ENCODE measurements at regions not wholly inside any gene's neighbourhood (a gene's known extent, or its start where the extent isn't known, plus 50 kb on each side); places are given as distances from the start of the nearest gene placed in this dataset.
A peak's percentile ranks its signal among the peaks of the same experiment; 100 is the strongest.

DNA sequence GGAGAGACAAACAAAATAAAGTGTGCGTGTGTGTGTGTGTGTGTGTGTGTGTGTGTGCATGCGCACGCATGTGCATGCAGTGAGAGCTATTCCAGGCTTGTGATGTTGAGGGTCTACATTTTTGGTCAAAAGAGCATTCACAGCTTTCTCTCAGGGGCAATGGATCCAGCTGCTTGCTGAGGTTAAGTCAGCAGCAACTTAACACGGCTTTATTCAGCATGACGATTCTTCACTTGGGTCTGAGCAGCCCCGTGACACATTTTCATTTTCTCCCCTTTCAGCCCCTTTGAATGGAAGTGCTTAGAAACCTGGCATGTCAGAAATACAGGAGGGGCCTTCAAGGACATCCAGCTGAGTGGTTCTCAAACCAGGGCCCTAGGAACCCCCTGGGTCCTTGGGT, 66.4 kb upstream of the MED9 start:
- peaks cover 0 to 3% (median 0%) of the 10 kb centered on the region in 7 donors for H3K9me3 Mint-ChIP-seq
- H3K27ac Mint-ChIP-seq, result no peak overlapping the region
- H3K36me3 Mint-ChIP-seq, result peaks cover 0 to 8% of the 10 kb centered on the region in 2 donors
- DNase-seq (no peak), ATAC-seq (ENCODE audit: low read depth in 2 of 2) (no peak)
- peaks cover 8 to 24% (median 11%) of the 10 kb centered on the region in 3 donors for H3K27me3 Mint-ChIP-seq
- peaks cover 20 to 50% (median 21%) of the 10 kb centered on the region in 3 donors for H3K4me1 Mint-ChIP-seq
- no peak overlapping the region for H3K4me3 Mint-ChIP-seq

DNA sequence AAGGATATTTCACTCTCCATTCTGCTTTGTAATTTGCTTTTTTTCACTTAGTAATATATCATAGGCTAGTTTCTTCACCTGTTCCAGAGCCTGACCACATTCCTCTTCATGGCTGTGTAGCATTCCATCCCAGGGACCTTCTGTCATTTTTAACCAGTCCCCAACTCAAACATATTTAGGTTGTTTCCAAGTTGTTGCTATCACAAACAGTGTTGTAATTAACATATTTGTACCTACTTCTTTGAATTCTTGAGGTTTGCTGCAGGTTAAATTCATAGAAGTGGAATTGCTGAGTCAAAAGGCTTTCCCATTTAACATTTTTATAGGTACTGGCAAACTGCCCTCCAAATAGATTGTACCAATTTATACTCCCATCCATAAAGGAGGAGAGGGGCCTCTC, 65.1 kb upstream of the MED9 start:
- Mint-ChIP-seq H3K27ac (no peak overlapping the region), H3K4me1 (peaks cover 16 to 45% (median 25%) of the 10 kb centered on the region in 3 donors)

DNA sequence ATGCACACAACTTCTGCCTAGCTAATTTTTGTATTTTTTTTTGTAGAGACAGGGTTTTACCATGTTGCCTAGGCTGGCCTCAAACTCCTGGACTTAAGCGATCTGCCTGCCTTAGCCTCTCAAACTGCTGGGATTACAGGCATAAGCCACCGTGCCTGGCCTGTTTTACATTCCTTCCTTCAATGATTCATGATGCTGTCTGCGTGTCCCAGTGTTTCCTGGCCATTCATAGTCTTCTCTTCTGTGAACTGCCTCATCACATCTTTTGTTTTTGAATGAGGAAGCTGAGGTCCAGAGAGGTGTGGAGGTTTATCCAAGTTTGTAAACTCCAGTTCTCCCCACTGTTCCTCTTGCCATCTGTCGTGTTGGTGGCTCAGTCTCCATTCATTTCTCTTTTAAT, 64.5 kb upstream of the MED9 start:
- peaks cover 0 to 8% of the 10 kb centered on the region in 2 donors for H3K36me3 Mint-ChIP-seq
- H3K4me1 Mint-ChIP-seq, result peaks cover 15 to 42% (median 19%) of the 10 kb centered on the region in 3 donors
- ATAC-seq (ENCODE audit: low read depth in 2 of 2), result no peak
- H3K27me3 Mint-ChIP-seq, result peaks cover 8 to 24% (median 11%) of the 10 kb centered on the region in 3 donors
- no peak overlapping the region for H3K4me3 Mint-ChIP-seq
- H3K9me3 Mint-ChIP-seq, result peaks cover 0 to 3% (median 0%) of the 10 kb centered on the region in 7 donors
- H3K27ac Mint-ChIP-seq, result peak overlapping the region in 2 of 6 donors; percentile 25 to 81
- DNase-seq, result no peak

More for the DNA sequence above, 65.1 kb upstream of the MED9 start:
- DNase-seq, result no peak
- Mint-ChIP-seq H3K27me3 (peaks cover 8 to 24% (median 11%) of the 10 kb centered on the region in 3 donors), H3K36me3 (peaks cover 0 to 8% of the 10 kb centered on the region in 2 donors), H3K9me3 (peaks cover 0 to 3% (median 0%) of the 10 kb centered on the region in 7 donors), H3K4me3 (no peak overlapping the region)
- no peak for ATAC-seq (ENCODE audit: low read depth in 2 of 2)

DNA sequence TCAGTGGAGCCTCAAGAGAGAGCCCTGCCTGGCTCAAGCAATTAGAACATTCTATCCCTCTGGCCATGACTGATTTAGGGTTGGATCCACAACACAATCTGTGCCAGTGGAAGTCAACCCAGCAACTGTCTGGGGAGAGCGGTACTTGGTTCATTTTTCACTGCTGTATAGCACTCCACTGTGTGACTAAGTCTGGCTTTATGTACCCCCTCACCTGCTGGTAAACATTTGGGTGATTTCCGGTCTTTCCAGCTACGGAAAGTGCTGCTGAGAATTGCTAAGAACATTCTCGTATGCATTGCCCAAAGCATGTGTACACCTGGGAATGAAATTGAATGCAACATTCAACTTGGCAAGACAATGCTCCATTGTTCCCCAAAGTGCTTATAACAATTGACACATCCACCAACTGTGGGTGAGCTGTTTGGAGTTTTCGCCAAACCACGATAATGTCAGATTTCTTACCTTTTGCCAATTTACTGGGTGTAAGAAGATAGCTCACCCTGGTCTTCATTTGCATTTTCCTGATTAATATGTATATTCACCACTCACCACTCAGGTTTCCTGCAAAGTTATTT, 63.5 kb upstream of the MED9 start:
- DNase-seq, result no peak
- no peak overlapping the region for H3K4me3 Mint-ChIP-seq
- peak overlapping the region in 1 of 6 donors; percentile 24 for H3K27ac Mint-ChIP-seq
- peaks cover 8 to 24% (median 11%) of the 10 kb centered on the region in 3 donors for H3K27me3 Mint-ChIP-seq
- H3K4me1 Mint-ChIP-seq, result peaks cover 10 to 34% (median 13%) of the 10 kb centered on the region in 3 donors
- ATAC-seq (ENCODE audit: low read depth in 2 of 2), result no peak
- H3K36me3 Mint-ChIP-seq, result peaks cover 0 to 8% of the 10 kb centered on the region in 2 donors
- peaks cover 0 to 3% (median 0%) of the 10 kb centered on the region in 7 donors for H3K9me3 Mint-ChIP-seq

DNA sequence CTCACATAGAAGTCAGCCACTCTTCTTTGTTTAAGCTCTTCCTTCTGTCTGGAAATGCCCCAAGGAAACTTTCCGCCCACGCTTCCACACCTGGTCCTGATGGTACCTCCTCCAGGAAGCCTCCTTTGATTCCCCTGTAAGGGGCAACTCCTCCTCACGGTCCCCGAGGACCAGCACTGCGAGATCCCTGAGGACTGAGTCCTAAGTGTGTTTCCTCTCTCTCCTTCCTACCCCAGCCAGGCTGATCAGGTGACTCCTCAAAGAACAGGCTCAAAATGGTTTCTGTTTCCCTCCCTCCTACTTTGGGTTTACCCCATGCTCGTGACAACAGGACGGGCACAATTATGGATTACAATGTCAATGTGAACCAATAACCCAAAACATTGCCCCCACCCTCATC, 63.0 kb upstream of the MED9 start:
- DNase-seq (no peak), ATAC-seq (ENCODE audit: low read depth in 2 of 2) (no peak)
- peaks cover 0 to 3% (median 0%) of the 10 kb centered on the region in 7 donors for H3K9me3 Mint-ChIP-seq
- H3K27me3 Mint-ChIP-seq, result peaks cover 8 to 24% (median 11%) of the 10 kb centered on the region in 3 donors
- peaks cover 0 to 8% of the 10 kb centered on the region in 2 donors for H3K36me3 Mint-ChIP-seq
- H3K4me3 Mint-ChIP-seq, result no peak overlapping the region
- H3K4me1 Mint-ChIP-seq, result peaks cover 10 to 34% (median 10%) of the 10 kb centered on the region in 3 donors
- H3K27ac Mint-ChIP-seq, result peak overlapping the region in 3 of 6 donors; percentile 24 to 55 (median 41)

GRCh38 chr17:17414341-17414805, 62.4 kb upstream of the MED9 start:
- Mint-ChIP-seq H3K36me3 (peaks cover 0 to 8% of the 10 kb centered on the region in 2 donors), H3K27me3 (peaks cover 8 to 24% (median 11%) of the 10 kb centered on the region in 3 donors), H3K9me3 (peaks cover 0 to 3% (median 0%) of the 10 kb centered on the region in 7 donors), H3K4me3 (peak overlapping the region in 2 of 8 donors; percentile 15 to 34), H3K4me1 (peaks cover 10 to 34% (median 10%) of the 10 kb centered on the region in 3 donors), H3K27ac (peak overlapping the region in 2 of 6 donors; percentile 24 to 28)
- ATAC-seq (ENCODE audit: low read depth in 2 of 2) (no peak), DNase-seq (no peak)

DNA sequence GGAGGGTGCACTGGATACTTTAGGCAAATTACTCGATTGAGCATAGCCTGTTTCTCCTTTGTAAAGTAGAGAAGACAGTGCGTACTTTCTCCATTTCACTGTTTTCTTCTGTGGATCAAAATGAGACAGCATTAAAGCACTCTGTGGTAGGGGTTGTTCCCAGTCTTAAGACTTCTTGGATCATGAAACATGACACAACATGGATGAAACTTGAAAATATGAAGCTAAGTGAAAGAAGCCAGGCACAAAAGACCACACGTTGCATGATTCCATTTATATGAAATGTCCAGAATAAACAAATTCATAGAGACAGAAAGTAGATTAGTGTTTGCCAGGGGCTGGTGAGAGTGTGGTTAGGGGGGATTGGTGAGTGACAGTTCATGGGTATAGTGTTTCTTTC, 61.8 kb upstream of the MED9 start:
- H3K36me3 Mint-ChIP-seq, result peaks cover 0 to 13% of the 10 kb centered on the region in 2 donors
- DNase-seq, result no peak
- peaks cover 8 to 26% (median 11%) of the 10 kb centered on the region in 3 donors for H3K27me3 Mint-ChIP-seq
- ATAC-seq (ENCODE audit: low read depth in 2 of 2), result no peak
- H3K9me3 Mint-ChIP-seq, result peaks cover 0 to 7% (median 0%) of the 10 kb centered on the region in 7 donors
- H3K27ac Mint-ChIP-seq, result peak overlapping the region in 1 of 6 donors; percentile 6
- H3K4me1 Mint-ChIP-seq, result peaks cover 10 to 34% (median 14%) of the 10 kb centered on the region in 3 donors
- H3K4me3 Mint-ChIP-seq, result no peak overlapping the region

GRCh38 chr17:17416007-17416399, 60.8 kb upstream of the MED9 start:
- Mint-ChIP-seq H3K4me1 (peaks cover 10 to 32% (median 16%) of the 10 kb centered on the region in 3 donors), H3K4me3 (no peak overlapping the region), H3K36me3 (peaks cover 0 to 15% of the 10 kb centered on the region in 2 donors), H3K27me3 (peaks cover 8 to 29% (median 11%) of the 10 kb centered on the region in 3 donors), H3K9me3 (peaks cover 0 to 8% (median 0%) of the 10 kb centered on the region in 7 donors), H3K27ac (peak overlapping the region in 1 of 6 donors; percentile 21)
- no peak for DNase-seq
- peak; percentile 54 to 56 for ATAC-seq (ENCODE audit: low read depth in 2 of 2)

GRCh38 chr17:17416400-17417360, 60.1 kb upstream of the MED9 start:
- peaks cover 0 to 15% of the 10 kb centered on the region in 2 donors for H3K36me3 Mint-ChIP-seq
- DNase-seq, result no peak

DNA sequence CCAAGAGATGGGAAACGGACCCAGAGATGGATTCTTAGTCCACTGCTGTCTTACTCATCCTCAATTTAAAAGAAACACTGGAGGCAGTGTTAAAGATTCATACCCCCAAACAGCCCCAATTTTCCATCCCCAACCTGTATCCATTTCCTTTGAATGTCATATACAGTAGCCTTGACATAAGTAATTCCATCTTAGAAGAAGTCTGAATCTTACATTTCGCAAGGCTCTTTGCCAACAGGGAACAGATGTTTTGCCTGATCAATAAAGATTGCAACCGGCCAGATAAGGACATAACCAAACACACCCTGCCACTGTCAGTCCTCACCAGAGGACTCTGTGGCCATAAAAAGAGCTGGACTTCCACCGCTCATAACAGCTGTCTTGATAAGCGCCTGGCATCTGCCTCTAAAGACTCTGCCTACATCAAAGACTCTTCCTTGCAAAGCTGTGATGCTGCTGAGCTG, 59.0 kb upstream of the MED9 start:
- H3K27me3 Mint-ChIP-seq, result peaks cover 8 to 37% (median 11%) of the 10 kb centered on the region in 3 donors
- H3K27ac Mint-ChIP-seq, result no peak overlapping the region
- no peak overlapping the region for H3K4me3 Mint-ChIP-seq
- ATAC-seq (ENCODE audit: low read depth in 2 of 2), result no peak
- peaks cover 0 to 22% of the 10 kb centered on the region in 2 donors for H3K36me3 Mint-ChIP-seq
- peaks cover 0 to 8% (median 0%) of the 10 kb centered on the region in 7 donors for H3K9me3 Mint-ChIP-seq
- no peak for DNase-seq
- H3K4me1 Mint-ChIP-seq, result peaks cover 10 to 27% (median 16%) of the 10 kb centered on the region in 3 donors

More at GRCh38 chr17:17416400-17417360, 60.1 kb upstream of the MED9 start:
- ATAC-seq (ENCODE audit: low read depth in 2 of 2), result no peak
- Mint-ChIP-seq H3K4me3 (no peak overlapping the region), H3K4me1 (peaks cover 10 to 31% (median 16%) of the 10 kb centered on the region in 3 donors), H3K27me3 (peaks cover 8 to 29% (median 11%) of the 10 kb centered on the region in 3 donors), H3K27ac (peak overlapping the region in 1 of 6 donors; percentile 88), H3K9me3 (peaks cover 0 to 8% (median 0%) of the 10 kb centered on the region in 7 donors)

GRCh38 chr17:17419166-17419565, 57.6 kb upstream of the MED9 start:
- Mint-ChIP-seq H3K36me3 (peaks cover 0 to 15% of the 10 kb centered on the region in 2 donors), H3K9me3 (peaks cover 0 to 4% (median 0%) of the 10 kb centered on the region in 7 donors), H3K27ac (no peak overlapping the region), H3K27me3 (peaks cover under 1 to 28% (median 6%) of the 10 kb centered on the region in 3 donors), H3K4me3 (no peak overlapping the region), H3K4me1 (peaks cover 10 to 21% (median 10%) of the 10 kb centered on the region in 3 donors)
- DNase-seq (no peak), ATAC-seq (ENCODE audit: low read depth in 2 of 2) (no peak)

DNA sequence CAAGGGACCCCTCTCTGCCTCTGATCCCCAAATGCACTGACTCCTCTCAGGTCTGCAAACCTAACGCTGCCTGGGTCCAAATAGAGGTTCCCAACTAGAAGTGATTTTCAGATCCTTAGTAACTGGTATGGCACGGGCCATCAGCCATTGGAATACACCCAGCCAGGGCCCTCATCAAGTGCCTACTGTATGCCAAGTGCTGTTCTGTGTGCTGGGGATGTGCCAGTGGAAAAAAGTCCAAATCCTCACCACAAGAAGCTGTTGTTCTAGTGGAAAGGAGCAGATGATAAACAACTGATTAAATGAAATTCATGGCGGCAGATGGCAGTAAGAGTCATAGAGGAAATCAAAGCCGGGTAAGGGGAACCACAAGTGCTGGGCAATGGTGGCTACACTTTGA, 57.2 kb upstream of the MED9 start:
- Mint-ChIP-seq H3K4me1 (peaks cover 10 to 16% (median 10%) of the 10 kb centered on the region in 3 donors), H3K36me3 (peaks cover 0 to 15% of the 10 kb centered on the region in 2 donors), H3K27me3 (peaks cover 0 to 24% (median 6%) of the 10 kb centered on the region in 3 donors), H3K9me3 (peaks cover 0 to 4% (median 0%) of the 10 kb centered on the region in 7 donors), H3K4me3 (no peak overlapping the region), H3K27ac (no peak overlapping the region)
- no peak for ATAC-seq (ENCODE audit: low read depth in 2 of 2)
- DNase-seq, result no peak

GRCh38 chr17:17420082-17420481, 56.7 kb upstream of the MED9 start:
- no peak for ATAC-seq (ENCODE audit: low read depth in 2 of 2)
- Mint-ChIP-seq H3K27me3 (peaks cover 0 to 19% (median 3%) of the 10 kb centered on the region in 3 donors), H3K27ac (peak overlapping the region in 2 of 6 donors; percentile 47 to 48)

More at GRCh38 chr17:17420082-17420481, 56.7 kb upstream of the MED9 start:
- Mint-ChIP-seq H3K36me3 (peaks cover 0 to 15% of the 10 kb centered on the region in 2 donors), H3K4me1 (peaks cover 10 to 15% (median 10%) of the 10 kb centered on the region in 3 donors), H3K4me3 (no peak overlapping the region), H3K9me3 (peaks cover 0 to 4% (median 0%) of the 10 kb centered on the region in 7 donors)
- no peak for DNase-seq

Measured in naive B cell (primary cell).